BLaER1 treated with 17β-estradiol and CSF1 and Interleukin-3, amounts not matched to agents 10 nM and 100 nM (cell line): ENCODE measurements at regions not wholly inside any gene's neighbourhood (a gene's known extent, or its start where the extent isn't known, plus 50 kb on each side); places are given as distances from the start of the nearest gene placed in this dataset.
"Not testable (repeated sequence)": the region's sequence is repeated elsewhere in the genome, so short reads cannot be mapped to it uniquely, and the experiment has no call there.

ENCODE experiments used
- H3K27ac ChIP-seq, 11 experiments: shearing (Covaris generic); formaldehyde crosslinking; 2 replicates each; pipeline ENCODE4 v1.8.1; 2022
- H3K27me3 ChIP-seq, 11 experiments: shearing (Covaris generic); formaldehyde crosslinking; 2 replicates each; pipeline ENCODE4 v1.8.1; 2022
- H3K36me3 ChIP-seq, 11 experiments: shearing (Covaris generic); formaldehyde crosslinking; 2 replicates each; pipeline ENCODE4 v1.8.1; 2022
- H3K4me1 ChIP-seq, 10 experiments: shearing (Covaris generic); formaldehyde crosslinking; 2 replicates each; pipeline ENCODE4 v1.8.1; 2022
- H3K4me2 ChIP-seq, 11 experiments: shearing (Covaris generic); formaldehyde crosslinking; 2 replicates each; pipeline ENCODE4 v1.8.1; 2022
- H3K4me3 ChIP-seq, 10 experiments: shearing (Covaris generic); formaldehyde crosslinking; 2 replicates each; pipeline ENCODE4 v1.8.1; 2022
- H3K9ac ChIP-seq, 11 experiments: shearing (Covaris generic); formaldehyde crosslinking; 2 replicates each; pipeline ENCODE4 v1.8.1; 2022
- H3K9me3 ChIP-seq, 11 experiments: shearing (Covaris generic); formaldehyde crosslinking; replicated peaks in 1 of 11; 2 replicates each; pipeline ENCODE4 v1.8.1; 2022
- H4K20me1 ChIP-seq, 11 experiments: shearing (Covaris generic); formaldehyde crosslinking; 2 replicates each; pipeline ENCODE4 v1.8.1; 2022
- Cebpa-rat ChIP-seq, 11 experiments: shearing (Covaris generic); IDR thresholded peaks; 2 replicates each; pipeline ENCODE4 v1.8.1; 2022

DNA sequence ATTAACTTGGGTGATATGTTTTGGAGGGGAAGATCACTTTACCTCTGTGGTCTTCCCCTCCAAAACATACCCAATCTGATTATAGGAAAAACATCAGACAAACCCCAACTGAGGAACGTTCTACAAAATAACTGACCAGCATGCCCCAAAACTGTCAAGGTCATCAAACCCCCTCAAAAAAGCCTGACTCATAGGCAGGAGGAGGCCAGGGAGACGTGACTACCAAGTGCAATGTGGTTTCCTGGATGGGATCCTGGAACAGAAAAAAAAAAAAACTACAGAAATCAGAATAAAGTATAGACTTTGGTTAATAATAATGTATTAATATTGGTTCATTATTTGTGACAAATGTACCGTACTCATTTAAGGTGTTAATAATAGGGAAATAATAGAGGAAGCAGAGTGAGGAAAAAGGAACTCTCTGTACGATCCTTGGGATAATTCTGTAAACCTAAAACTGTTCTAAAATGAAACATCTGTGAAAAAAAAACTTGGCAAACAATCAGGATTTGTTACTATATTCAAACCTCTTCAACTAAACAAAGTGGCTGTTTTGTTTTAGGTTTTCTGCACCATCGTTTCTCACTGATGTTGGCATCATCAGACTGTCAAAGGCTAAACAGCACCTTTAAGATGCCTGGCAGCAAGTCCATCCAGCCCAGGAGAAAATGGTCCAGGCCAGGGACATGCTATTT lies 266.7 kb upstream of the SDK2 start:
- H3K9ac ChIP-seq, result no peak overlapping the region
- H3K4me2 ChIP-seq, result peak overlapping the region in 8 of 11 experiments; percentile 7 to 36 (median 23); a peak in 9 of 22 replicates
- peaks cover 10 to 17% (median 11%) of the 10 kb centered on the region in 11 experiments; a peak in 19 of 22 replicates for H3K9me3 ChIP-seq
- peaks cover 13 to 32% (median 23%) of the 10 kb centered on the region in 10 experiments for H3K4me1 ChIP-seq
- no peak for TF ChIP-seq Cebpa-rat (IDR thresholded peaks at IDR 0.05)
- no peak overlapping the region for H3K4me3 ChIP-seq
- no peak overlapping the region for H3K27ac ChIP-seq
- H3K36me3 ChIP-seq, result no peaks in the 10 kb centered on the region
- no peaks in the 10 kb centered on the region for H4K20me1 ChIP-seq
- H3K27me3 ChIP-seq, result no peaks in the 10 kb centered on the region

DNA sequence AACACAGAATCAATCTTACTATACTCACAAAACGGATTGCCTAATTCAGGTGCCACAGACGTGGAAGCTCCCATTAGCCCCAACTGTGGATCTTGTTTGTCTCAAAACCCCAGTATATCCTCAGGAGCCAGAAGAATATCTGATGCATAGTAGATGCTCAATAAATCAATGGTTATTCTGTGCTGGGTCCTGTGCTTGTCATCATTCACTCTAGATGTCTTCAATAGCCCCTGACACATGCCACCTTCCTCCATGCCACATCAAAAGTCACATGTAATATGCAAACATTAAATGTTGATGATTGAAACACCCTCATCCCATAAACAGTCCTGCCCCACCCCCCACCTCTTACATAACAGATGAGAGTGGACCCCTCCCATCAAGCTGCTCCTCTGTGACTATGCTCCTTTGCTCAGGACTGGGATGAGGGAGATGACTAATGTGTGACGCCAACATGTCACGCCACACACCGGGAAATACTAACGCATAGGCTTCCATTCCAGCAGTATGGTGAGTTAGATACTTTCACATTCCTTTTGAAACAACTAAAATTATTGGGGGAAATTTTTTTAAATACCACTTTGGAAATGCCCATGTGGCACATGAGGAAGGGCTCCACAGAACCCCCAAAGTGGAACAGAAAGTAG lies 267.6 kb upstream of the SDK2 start:
- peaks cover 13 to 32% (median 23%) of the 10 kb centered on the region in 10 experiments for H3K4me1 ChIP-seq
- H3K27me3 ChIP-seq, result no peaks in the 10 kb centered on the region
- no peak overlapping the region for H3K4me3 ChIP-seq
- no peaks in the 10 kb centered on the region for H4K20me1 ChIP-seq
- no peak overlapping the region for H3K27ac ChIP-seq
- TF ChIP-seq Cebpa-rat (IDR thresholded peaks at IDR 0.05), result no peak
- no peak overlapping the region for H3K9ac ChIP-seq
- no peaks in the 10 kb centered on the region for H3K36me3 ChIP-seq
- H3K9me3 ChIP-seq, result peaks cover 10 to 18% (median 11%) of the 10 kb centered on the region in 11 experiments; a peak in 19 of 22 replicates
- H3K4me2 ChIP-seq, result no peak overlapping the region

DNA sequence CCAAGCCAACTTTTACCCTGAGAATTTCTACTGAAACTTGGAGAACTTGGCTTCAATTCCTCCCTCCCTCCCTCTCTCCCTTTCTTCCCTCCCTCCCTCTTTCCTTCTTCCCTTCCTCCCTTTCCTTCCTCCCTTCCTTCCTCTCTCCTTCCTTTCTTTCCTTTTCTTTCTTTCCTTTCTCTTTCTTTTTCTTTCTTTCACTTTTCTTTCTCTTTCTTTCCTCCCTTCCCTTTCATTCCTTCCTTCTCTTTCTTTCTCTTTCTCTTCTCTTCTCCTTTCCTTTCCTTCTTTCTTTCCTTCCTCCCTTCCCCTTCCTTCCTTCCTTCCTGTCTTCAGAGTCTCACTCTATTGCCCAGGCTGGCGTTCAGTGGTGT lies 268.1 kb upstream of the SDK2 start:
- Histone ChIP-seq H4K20me1 (no peaks in the 10 kb centered on the region), H3K27ac (no peak overlapping the region), H3K4me1 (peaks cover 13 to 32% (median 23%) of the 10 kb centered on the region in 10 experiments), H3K36me3 (no peaks in the 10 kb centered on the region), H3K4me2 (0 out of 22 replicates have a peak overlapping the region, but pooled peaks of 1 of the 11 experiments have one; percentile 68), H3K27me3 (no peaks in the 10 kb centered on the region), H3K9ac (no peak overlapping the region), H3K9me3 (peaks cover 10 to 18% (median 11%) of the 10 kb centered on the region in 11 experiments; a peak in 19 of 22 replicates), H3K4me3 (no peak overlapping the region)
- no peak for TF ChIP-seq Cebpa-rat (IDR thresholded peaks at IDR 0.05)

DNA sequence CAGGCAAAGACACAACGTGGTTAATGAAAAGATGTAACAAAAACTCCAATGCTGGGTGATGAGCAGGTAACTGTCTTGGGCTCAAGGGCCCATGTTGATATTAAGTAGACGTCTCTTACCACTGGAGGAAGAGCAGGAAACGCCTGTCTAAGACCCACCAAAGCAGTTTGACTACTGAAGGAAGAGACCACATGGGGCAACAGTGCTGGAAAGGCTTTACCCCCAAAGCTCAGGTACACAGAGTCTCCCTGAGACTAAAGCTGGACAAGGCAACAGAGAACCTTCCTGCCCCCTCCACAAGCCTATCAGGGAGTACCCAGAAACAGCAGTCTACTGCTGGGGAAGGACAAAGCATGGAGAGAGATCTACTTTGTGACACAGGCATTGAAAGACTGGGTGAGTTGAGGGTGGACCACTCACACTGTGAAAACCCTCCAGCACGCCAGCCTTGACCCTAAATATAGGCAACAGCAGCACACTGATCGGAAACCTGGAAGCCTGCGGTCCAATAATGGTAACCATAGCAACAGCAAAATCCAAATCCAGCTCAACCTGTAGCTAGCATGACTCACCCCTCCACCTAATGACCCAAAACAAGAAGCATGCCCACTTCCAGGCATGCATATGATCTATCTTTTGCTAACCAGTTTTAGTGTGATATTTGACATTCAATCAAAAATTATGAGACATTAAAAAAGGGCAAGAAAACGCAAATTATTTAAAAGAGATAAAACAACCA lies 270.5 kb upstream of the SDK2 start:
- Histone ChIP-seq H3K27ac (no peak overlapping the region), H3K9ac (no peak overlapping the region), H3K27me3 (no peaks in the 10 kb centered on the region), H3K9me3 (peaks cover 19 to 32% (median 24%) of the 10 kb centered on the region in 11 experiments; a peak in 21 of 22 replicates), H3K36me3 (no peaks in the 10 kb centered on the region), H3K4me3 (no peak overlapping the region), H3K4me2 (peak overlapping the region in 9 of 11 experiments; percentile 46 to 70 (median 62); a peak in 11 of 22 replicates), H4K20me1 (no peaks in the 10 kb centered on the region), H3K4me1 (peaks cover 13 to 32% (median 23%) of the 10 kb centered on the region in 10 experiments)
- no peak for TF ChIP-seq Cebpa-rat (IDR thresholded peaks at IDR 0.05)

DNA sequence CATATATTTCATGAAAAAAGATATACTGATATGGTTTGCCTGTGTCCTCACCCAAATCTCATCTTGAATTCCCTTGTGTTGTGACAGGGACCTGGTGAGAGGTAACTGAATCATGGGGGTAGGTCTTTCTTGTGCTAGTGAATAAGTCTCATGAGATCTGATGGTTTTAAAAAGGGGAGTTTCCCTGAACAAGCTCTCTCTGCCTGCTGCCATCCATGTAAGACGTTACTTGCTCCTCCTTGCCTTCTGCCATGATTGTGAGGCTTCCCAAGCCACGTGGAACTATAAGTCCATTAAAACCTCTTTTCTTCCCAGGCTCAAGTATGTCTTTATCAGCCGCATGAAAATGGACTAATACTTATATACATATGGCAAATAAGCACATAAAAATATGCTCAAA lies 274.8 kb upstream of the SDK2 start:
- H3K36me3 ChIP-seq, H3K4me1 ChIP-seq, H3K4me2 ChIP-seq, H3K9ac ChIP-seq, H3K27ac ChIP-seq, H3K4me3 ChIP-seq, H4K20me1 ChIP-seq, H3K27me3 ChIP-seq: not testable (repeated sequence)
- H3K9me3 ChIP-seq, result peaks cover 20 to 52% (median 39%) of the 10 kb centered on the region in 11 experiments; a peak in 21 of 22 replicates

DNA sequence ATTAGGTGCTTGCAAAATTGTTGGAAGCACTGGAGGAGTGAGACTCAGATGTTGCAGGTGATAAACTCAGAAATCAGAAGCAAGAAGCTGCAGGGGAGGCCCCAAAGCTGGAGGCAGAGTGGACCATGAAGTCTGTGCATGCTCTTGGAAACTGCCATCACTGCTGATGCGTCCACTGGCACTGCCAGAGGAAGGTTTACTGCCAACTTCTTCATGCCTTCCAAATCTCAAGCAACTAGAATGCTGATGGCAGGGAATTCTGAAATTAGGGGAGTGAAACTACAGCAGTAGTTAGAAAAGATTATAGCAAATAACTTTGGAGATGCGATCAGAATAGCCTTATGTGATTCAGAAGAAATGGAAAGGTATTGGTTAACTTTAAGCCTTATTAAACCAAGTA lies 277.1 kb upstream of the SDK2 start:
- H3K4me2 ChIP-seq, result no peak overlapping the region

GRCh38 chr17:73924114-73924908 lies 279.2 kb upstream of the RPL38 start:
- no peak overlapping the region for H3K27ac ChIP-seq
- H3K4me1 ChIP-seq, result peaks cover 4 to 14% (median 9%) of the 10 kb centered on the region in 10 experiments; a peak in 17 of 20 replicates
- H3K4me2 ChIP-seq, result peak overlapping the region in 10 of 11 experiments; percentile 5 to 65 (median 44); a peak in 16 of 22 replicates
- TF ChIP-seq Cebpa-rat (IDR thresholded peaks at IDR 0.05), result no peak
- no peaks in the 10 kb centered on the region; a peak in 1 of 22 replicates for H3K36me3 ChIP-seq
- H3K27me3 ChIP-seq, result peaks cover 0 to 6% (median 0%) of the 10 kb centered on the region in 11 experiments; a peak in 3 of 22 replicates
- H4K20me1 ChIP-seq, result no peaks in the 10 kb centered on the region
- H3K4me3 ChIP-seq, result no peak overlapping the region
- no peak overlapping the region for H3K9ac ChIP-seq
- H3K9me3 ChIP-seq, result peaks cover 27 to 64% (median 46%) of the 10 kb centered on the region in 11 experiments

More for the DNA sequence above, 277.1 kb upstream of the SDK2 start:
- no peak overlapping the region for H3K27ac ChIP-seq
- peaks cover 10 to 48% (median 28%) of the 10 kb centered on the region in 11 experiments; a peak in 20 of 22 replicates for H3K9me3 ChIP-seq
- H3K4me3 ChIP-seq, result no peak overlapping the region
- no peaks in the 10 kb centered on the region for H4K20me1 ChIP-seq
- peaks cover 4 to 14% (median 9%) of the 10 kb centered on the region in 10 experiments; a peak in 17 of 20 replicates for H3K4me1 ChIP-seq
- H3K36me3 ChIP-seq, result no peaks in the 10 kb centered on the region
- TF ChIP-seq Cebpa-rat (IDR thresholded peaks at IDR 0.05), result no peak
- H3K9ac ChIP-seq, result no peak overlapping the region
- H3K27me3 ChIP-seq, result peaks cover 0 to 3% (median 0%) of the 10 kb centered on the region in 11 experiments; a peak in 1 of 22 replicates

DNA sequence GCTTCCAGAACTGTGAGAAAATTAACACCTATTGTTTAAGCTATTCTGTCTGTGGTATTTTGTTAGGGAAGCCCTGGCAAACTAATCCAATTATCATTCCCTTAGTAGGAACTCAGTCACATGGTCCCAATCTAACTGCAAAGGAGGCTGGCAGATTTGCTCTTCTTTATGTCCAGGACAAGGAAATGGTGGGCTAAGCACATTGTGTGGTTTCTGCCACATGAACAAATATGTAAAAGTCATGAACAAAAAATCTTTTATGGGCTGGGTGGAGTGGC lies 278.6 kb upstream of the RPL38 start:
- peaks cover 25 to 59% (median 41%) of the 10 kb centered on the region in 11 experiments for H3K9me3 ChIP-seq
- TF ChIP-seq Cebpa-rat (IDR thresholded peaks at IDR 0.05), result no peak
- no peaks in the 10 kb centered on the region for H4K20me1 ChIP-seq
- peaks cover 0 to 6% (median 0%) of the 10 kb centered on the region in 11 experiments; a peak in 3 of 22 replicates for H3K27me3 ChIP-seq
- H3K4me1 ChIP-seq, result peaks cover 4 to 14% (median 9%) of the 10 kb centered on the region in 10 experiments; a peak in 17 of 20 replicates
- H3K4me3 ChIP-seq, result no peak overlapping the region
- H3K9ac ChIP-seq, result no peak overlapping the region
- peak overlapping the region in 8 of 11 experiments; percentile 16 to 65 (median 45); a peak in 14 of 22 replicates for H3K4me2 ChIP-seq
- H3K27ac ChIP-seq, result no peak overlapping the region
- no peaks in the 10 kb centered on the region; a peak in 1 of 22 replicates for H3K36me3 ChIP-seq
